ENCODE measurements at regions not wholly inside any gene's neighbourhood (a gene's known extent, or its start where the extent isn't known, plus 50 kb on each side); places are given as distances from the start of the nearest gene placed in this dataset.

DNA sequence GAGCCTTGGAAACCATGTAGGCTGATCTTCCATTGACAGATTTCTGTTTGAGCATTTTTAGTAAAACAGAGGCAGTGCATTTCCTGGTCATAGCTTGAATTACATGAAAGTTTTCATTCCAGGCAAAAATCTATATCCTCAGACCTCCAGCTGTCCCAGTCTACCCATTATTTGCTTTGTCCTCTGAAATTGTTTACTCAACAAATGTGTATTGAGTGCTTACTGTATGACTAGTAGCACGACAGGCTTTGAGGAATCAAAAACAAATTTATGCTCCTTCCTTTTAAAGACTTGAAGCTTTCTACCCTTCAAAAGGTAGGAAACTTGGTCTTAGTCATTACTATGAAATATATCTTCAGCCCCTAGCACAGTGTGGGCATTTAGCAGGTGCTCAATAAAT lies 307.9 kb upstream of the IGFBP7 start:
- TF ChIP-seq POLR2A (IDR thresholded peaks at IDR 0.05; ENCODE audit: low read depth, low read length), result no peak
- TF ChIP-seq, protein P1, sequence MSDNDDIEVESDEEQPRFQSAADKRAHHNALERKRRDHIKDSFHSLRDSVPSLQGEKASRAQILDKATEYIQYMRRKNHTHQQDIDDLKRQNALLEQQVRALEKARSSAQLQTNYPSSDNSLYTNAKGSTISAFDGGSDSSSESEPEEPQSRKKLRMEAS (IDR thresholded peaks at IDR 0.05; ENCODE audit: insufficient read depth, insufficient read length), result no peak
- no peak for TF ChIP-seq JUN (IDR thresholded peaks at IDR 0.05; ENCODE audit: borderline replicate concordance, insufficient read depth, insufficient read length, low read depth)
- no peak for TF ChIP-seq MYC (IDR thresholded peaks at IDR 0.05; ENCODE audit: low read depth, low read length)
- TF ChIP-seq, protein P2, sequence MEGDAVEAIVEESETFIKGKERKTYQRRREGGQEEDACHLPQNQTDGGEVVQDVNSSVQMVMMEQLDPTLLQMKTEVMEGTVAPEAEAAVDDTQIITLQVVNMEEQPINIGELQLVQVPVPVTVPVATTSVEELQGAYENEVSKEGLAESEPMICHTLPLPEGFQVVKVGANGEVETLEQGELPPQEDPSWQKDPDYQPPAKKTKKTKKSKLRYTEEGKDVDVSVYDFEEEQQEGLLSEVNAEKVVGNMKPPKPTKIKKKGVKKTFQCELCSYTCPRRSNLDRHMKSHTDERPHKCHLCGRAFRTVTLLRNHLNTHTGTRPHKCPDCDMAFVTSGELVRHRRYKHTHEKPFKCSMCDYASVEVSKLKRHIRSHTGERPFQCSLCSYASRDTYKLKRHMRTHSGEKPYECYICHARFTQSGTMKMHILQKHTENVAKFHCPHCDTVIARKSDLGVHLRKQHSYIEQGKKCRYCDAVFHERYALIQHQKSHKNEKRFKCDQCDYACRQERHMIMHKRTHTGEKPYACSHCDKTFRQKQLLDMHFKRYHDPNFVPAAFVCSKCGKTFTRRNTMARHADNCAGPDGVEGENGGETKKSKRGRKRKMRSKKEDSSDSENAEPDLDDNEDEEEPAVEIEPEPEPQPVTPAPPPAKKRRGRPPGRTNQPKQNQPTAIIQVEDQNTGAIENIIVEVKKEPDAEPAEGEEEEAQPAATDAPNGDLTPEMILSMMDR (IDR thresholded peaks at IDR 0.05; ENCODE audit: extremely low read depth in 1 of 2, insufficient read depth in 1 of 2, low read depth in 1 of 2, low read length in 2 of 2), result no peak
- TF ChIP-seq POLR2AphosphoS5 (IDR thresholded peaks at IDR 0.05; ENCODE audit: insufficient read depth, low read depth, low read length), result no peak
- no peak for TF ChIP-seq GATA2 (IDR thresholded peaks at IDR 0.05; ENCODE audit: insufficient read depth, insufficient read length, low read depth, low read length)
- no peak for TF ChIP-seq EZH2 (IDR thresholded peaks at IDR 0.05; ENCODE audit: borderline replicate concordance, low read depth, low read length, severe bottlenecking)
- no peak for TF ChIP-seq FOS (IDR thresholded peaks at IDR 0.05; ENCODE audit: borderline replicate concordance, insufficient read depth, low read length)
- CTCF ChIA-PET, result interaction anchor here (0.7 kb wide), 1 partner anchor 9 kb away, joined by 3 read pairs; no protein-coding TSS in a partner anchor
- FAIRE-seq, result no peak

More for the DNA sequence above, 307.9 kb upstream of the IGFBP7 start:
- Histone ChIP-seq H3K4me1 (ENCODE audit: control insufficient read depth, extremely low read depth, insufficient read depth, low read length) (no peaks in the 10 kb centered on the region), H3K9ac (replicated peaks; ENCODE audit: extremely low read depth, insufficient read depth, low read length) (no peak overlapping the region), H3K9me3 (replicated peaks; ENCODE audit: control insufficient read depth, insufficient read depth, low read length) (no peaks in the 10 kb centered on the region), H3K27ac (ENCODE audit: insufficient read depth, low read depth, low read length) (no peak overlapping the region), H3K27me3 (ENCODE audit: control insufficient read depth in 2 of 2, insufficient read depth in 2 of 2, low read length in 2 of 2) (no peaks in the 10 kb centered on the region), H3K79me2 (ENCODE audit: control insufficient read depth, insufficient read depth, low read length) (no peaks in the 10 kb centered on the region), H4K20me1 (replicated peaks; ENCODE audit: control insufficient read depth, extremely low read depth, insufficient read depth, low read length) (no peaks in the 10 kb centered on the region), H3K4me2 (ENCODE audit: insufficient read depth, low read length) (no peak overlapping the region), H2AFZ (ENCODE audit: low read depth, low read length) (no peak overlapping the region), H3K36me3 (ENCODE audit: control insufficient read depth in 2 of 2, extremely low read depth in 1 of 2, insufficient read depth in 2 of 2, low read length in 2 of 2) (no peaks in the 10 kb centered on the region), H3K4me3 (replicated peaks in 1 of 3; ENCODE audit: insufficient read depth in 1 of 3, low read depth in 1 of 3, low read length in 3 of 3) (no peak overlapping the region), H3K9me1 (replicated peaks; ENCODE audit: control insufficient read depth, extremely low read depth, insufficient read depth, low read length) (peaks cover 2% of the 10 kb centered on the region)
- intact Hi-C loops (cut with micrococcal nuclease) (no loop called here), dilution Hi-C loops (cut with MboI; ENCODE audit: extremely low pct_ligation_motif_present, low sequenced_read_pairs) (no loop called here)
- POLR2A ChIA-PET, result no interaction called here
- BruUV-seq (replicated peaks), result no TSS peak
- DNase-seq (ENCODE audit: low read depth, low spot score), result no peak

Data from endothelial cell of umbilical vein (primary cell).